ENCODE measurements at regions not wholly inside any gene's neighbourhood (a gene's known extent, or its start where the extent isn't known, plus 50 kb on each side); places are given as distances from the start of the nearest gene placed in this dataset.

DNA sequence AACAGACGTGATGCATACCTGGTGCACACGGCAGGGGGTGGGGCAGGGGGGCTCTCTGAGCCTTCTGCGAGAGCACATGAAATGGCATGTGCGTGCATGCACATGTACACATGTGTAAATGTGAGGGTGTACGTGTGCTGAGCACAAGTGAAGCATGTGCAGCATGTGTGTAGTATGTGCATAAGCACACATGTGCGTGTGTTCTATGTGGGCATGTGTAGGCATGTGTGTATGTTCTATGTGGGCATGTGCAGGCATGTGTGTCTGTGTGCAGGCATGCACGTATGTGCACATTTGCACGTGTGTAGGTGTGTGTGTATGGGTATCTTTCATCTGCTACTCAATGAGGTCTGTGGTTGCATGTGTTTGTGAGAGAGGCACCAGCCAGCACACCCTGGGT is 371.2 kb downstream of the CTTN start:
- CTCF ChIA-PET: no interaction called here
- no peak for TF ChIP-seq CTCF (IDR thresholded peaks at IDR 0.05; ENCODE audit: insufficient read depth, low read length, missing control alignments)
- POLR2A ChIA-PET: no interaction called here
- no peak for DNase-seq (ENCODE audit: low read depth, low spot score)
- H3K4me3 ChIP-seq (ENCODE audit: low read depth, low read length): no peak overlapping the region

GRCh38 chr11:70771099-70771885 is 373.0 kb downstream of the CTTN start:
- TF ChIP-seq CTCF (IDR thresholded peaks at IDR 0.05; ENCODE audit: insufficient read depth, low read length, missing control alignments): no peak
- POLR2A ChIA-PET: no interaction called here
- DNase-seq (ENCODE audit: low read depth, low spot score): no peak
- CTCF ChIA-PET: no interaction called here
- no peak overlapping the region for H3K4me3 ChIP-seq (ENCODE audit: low read depth, low read length)

DNA sequence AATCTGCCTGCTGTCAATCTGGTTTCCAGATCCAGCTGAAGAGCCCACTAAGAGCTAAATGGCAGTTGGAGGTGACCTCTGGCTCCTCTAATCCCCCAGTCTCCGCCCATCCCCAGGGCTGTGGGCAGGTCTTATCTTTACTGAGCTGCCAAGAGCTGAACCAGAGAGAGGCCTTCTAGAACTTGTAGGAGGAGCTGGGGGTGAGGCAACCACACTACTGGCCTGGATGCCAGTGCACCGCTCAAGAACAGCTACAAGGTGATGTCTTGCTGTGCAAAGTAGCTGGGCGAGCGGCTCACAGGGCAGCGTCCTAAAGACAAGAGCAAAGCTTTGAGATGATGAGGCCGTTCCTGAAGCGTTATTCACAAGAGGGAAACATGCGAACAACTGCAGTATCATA is 374.6 kb downstream of the CTTN start:
- no peak for TF ChIP-seq CTCF (IDR thresholded peaks at IDR 0.05; ENCODE audit: insufficient read depth, low read length, missing control alignments)
- no peak for DNase-seq (ENCODE audit: low read depth, low spot score)
- CTCF ChIA-PET: interaction anchor here (1.0 kb wide), 1 partner anchor 17 kb away, joined by 4 read pairs; no protein-coding TSS in a partner anchor

DNA sequence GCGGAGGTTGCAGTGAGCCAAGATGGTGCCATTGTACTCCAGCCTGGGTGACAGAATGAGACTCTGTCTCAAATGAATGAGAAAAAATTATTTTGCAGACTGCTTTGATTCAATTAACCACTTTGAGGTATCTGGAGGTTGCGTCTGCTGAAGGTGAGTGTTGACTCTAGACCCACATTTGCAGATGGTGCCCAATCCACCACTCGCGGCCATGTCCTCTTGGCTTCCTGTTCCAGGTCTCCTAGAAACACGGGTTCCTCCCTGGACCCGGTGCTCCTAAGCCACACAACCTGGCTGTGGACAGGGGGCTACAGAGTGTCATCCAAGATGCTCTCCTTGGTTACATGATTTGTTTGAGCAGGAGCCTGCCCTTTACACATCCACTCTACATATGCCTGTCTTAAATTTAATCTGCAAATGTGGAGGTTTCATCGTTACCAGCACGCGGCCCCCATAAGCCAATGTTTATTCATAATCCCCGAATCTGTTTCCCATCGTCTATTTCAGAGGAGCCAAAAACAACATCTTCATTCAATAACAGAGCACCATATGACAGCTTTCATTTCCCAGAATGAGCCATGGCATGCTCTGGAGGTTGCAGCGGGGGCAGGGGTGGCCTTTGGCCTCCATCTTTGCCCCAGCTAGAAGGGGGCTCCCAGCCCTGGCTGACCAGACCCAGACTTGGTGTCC is 377.2 kb downstream of the CTTN start:
- POLR2A ChIA-PET: no interaction called here
- CTCF ChIA-PET: no interaction called here
- no peak for TF ChIP-seq CTCF (IDR thresholded peaks at IDR 0.05; ENCODE audit: insufficient read depth, low read length, missing control alignments)
- H3K4me3 ChIP-seq (ENCODE audit: low read depth, low read length): no peak overlapping the region
- DNase-seq (ENCODE audit: low read depth, low spot score): no peak

More for the DNA sequence above, 374.6 kb downstream of the CTTN start:
- H3K4me3 ChIP-seq (ENCODE audit: low read depth, low read length): no peak overlapping the region
- POLR2A ChIA-PET: no interaction called here

GRCh38 chr11:70776914-70777532 is 378.7 kb downstream of the CTTN start:
- ChIA-PET POLR2A (no interaction called here), CTCF (no interaction called here)
- no peak for DNase-seq (ENCODE audit: low read depth, low spot score)
- H3K4me3 ChIP-seq (ENCODE audit: low read depth, low read length): no peak overlapping the region
- no peak for TF ChIP-seq CTCF (IDR thresholded peaks at IDR 0.05; ENCODE audit: insufficient read depth, low read length, missing control alignments)

- DNase-seq (ENCODE audit: low read depth, low spot score): no peak
- TF ChIP-seq CTCF (IDR thresholded peaks at IDR 0.05; ENCODE audit: insufficient read depth, low read length, missing control alignments): no peak
- ChIA-PET CTCF (no interaction called here), POLR2A (no interaction called here)
- H3K4me3 ChIP-seq (ENCODE audit: low read depth, low read length): no peak overlapping the region
Observed at GRCh38 chr11:70778883-70779282, 380.6 kb downstream of the CTTN start.

All from AG04449 (cell line).